ENCODE measurements at regions not wholly inside any gene's neighbourhood (a gene's known extent, or its start where the extent isn't known, plus 50 kb on each side); places are given as distances from the start of the nearest gene placed in this dataset.

DNA sequence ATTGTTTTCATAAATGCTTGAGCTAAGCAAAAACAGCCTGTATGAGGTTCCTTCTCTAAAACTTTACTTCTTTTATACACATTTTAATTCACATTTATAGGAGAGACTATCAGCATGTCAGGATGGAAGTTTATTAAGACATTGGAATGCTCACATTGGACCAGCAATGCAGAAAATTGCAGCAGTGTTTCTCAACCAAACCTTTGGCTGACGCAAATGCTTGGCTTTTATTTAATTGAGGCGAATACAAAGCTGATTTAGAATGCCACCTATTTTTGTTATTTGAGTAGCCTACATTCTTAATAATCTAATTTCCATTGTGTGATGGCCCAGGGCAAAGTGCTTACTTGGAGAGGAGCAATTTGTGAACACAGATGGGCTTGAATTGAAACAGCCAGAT, 283.2 kb downstream of the ARL4A start:
- Histone ChIP-seq H3K27ac (no peak overlapping the region), H3K4me1 (replicated peaks in 1 of 2) (peaks cover 0 to 3% of the 10 kb centered on the region in 2 donors), H3K4me3 (no peak overlapping the region)
- WGBS, 10 experiments: 37 to 100% (median 80%) methylated on average over 1 to 2 of the region's 2 CpGs; no CpG with 5 or more reads in 3 of the 10 experiments
- in situ Hi-C loops (cut with MboI; ENCODE audit: low pct_unique_long_range_greater_than_20kb in 2 of 9, low sequenced_read_pairs in 9 of 9, unreplicated experiment in 9 of 9): no loop called here
- ATAC-seq (replicated peaks in 6 of 8): no peak

DNA sequence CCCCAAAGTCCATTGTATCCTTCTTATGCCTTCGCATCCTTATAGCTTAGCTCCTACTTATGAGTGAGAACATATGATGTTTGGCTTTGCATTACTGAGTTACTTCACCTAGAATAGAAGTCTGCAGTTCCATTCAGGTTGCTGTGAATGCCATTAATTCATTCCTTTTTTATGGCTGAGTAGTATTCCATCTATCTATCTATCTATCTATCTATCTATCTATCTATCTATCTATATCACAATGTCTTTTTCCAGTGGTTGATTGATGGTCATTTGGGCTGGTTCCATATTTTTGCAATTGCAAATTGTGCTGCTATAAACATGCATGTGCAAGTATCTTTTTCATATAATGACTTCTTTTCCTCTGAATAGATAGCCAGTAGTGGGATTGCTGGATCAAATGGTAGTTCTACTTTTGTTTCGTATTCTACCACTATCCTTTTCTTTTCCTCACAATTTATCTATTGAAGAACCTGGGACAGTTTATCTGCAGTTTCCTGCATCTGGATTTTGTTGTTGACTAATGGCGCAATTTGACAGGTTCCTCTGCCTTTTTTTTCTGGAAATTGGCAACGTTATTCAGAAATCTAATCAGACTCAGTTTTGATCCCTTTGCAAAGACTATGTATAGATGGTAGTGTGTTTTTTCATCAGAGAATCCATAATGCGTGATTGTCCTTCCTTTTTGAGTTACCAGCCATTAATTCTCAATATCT, 287.2 kb downstream of the ARL4A start:
- Histone ChIP-seq H3K27ac (no peak overlapping the region), H3K4me1 (replicated peaks in 1 of 2) (no peaks in the 10 kb centered on the region), H3K4me3 (no peak overlapping the region)
- in situ Hi-C loops (cut with MboI; ENCODE audit: low pct_unique_long_range_greater_than_20kb in 2 of 9, low sequenced_read_pairs in 9 of 9, unreplicated experiment in 9 of 9): no loop called here
- no peak for ATAC-seq (replicated peaks in 6 of 8)
- WGBS, 10 experiments: 22 to 100% (median 93%) methylated on average over 2 to 5 of the region's 5 CpGs

DNA sequence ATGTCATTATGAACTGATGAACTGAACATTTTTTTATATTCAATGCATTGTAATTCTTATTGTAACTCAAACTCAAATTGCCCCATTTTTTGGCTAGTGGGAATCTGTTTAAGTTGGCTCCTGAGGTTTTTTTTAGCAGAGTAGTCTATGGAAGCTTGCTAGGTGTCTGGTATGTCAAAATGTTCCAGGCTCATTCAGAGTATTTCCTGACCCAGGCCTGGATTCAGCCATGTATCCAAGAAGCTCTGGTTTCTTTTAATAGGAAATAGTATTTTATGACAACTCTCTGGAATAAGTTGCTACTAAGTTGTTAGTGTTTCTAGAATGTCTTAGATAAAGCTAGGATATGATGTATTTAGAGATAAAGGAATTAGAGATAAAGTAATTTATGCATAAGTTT, 288.0 kb downstream of the ARL4A start:
- Histone ChIP-seq H3K4me1 (replicated peaks in 1 of 2) (no peaks in the 10 kb centered on the region), H3K27ac (no peak overlapping the region), H3K4me3 (no peak overlapping the region)
- no peak for ATAC-seq (replicated peaks in 6 of 8)
- in situ Hi-C loops (cut with MboI; ENCODE audit: low pct_unique_long_range_greater_than_20kb in 2 of 9, low sequenced_read_pairs in 9 of 9, unreplicated experiment in 9 of 9): no loop called here

DNA sequence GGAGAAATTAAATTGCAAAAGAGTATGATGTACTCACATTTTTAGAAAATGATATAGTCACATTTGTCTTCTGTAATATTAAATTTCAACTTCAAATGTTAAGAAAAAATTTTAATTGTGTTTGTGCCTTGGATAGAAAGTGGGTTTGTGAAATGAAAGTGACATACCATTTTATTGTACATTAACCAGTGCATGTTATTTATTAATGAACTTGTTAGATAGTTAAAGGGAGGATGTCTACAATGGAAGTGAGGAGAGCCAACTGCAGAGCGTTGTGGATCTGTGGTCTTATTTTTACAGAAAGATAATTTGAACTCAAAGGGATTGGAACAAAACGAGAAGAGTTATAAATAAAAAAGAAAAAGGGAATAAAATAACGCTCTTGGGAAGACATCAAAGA, 291.7 kb downstream of the ARL4A start:
- WGBS, 10 experiments: 14 to 93% (median 72%) methylated on average over 3 of the region's 3 CpGs
- in situ Hi-C loops (cut with MboI; ENCODE audit: low pct_unique_long_range_greater_than_20kb in 2 of 9, low sequenced_read_pairs in 9 of 9, unreplicated experiment in 9 of 9): no loop called here
- no peak overlapping the region for H3K27ac ChIP-seq
- H3K4me1 ChIP-seq (replicated peaks in 1 of 2): no peaks in the 10 kb centered on the region
- ATAC-seq (replicated peaks in 6 of 8): no peak
- H3K4me3 ChIP-seq: no peak overlapping the region

DNA sequence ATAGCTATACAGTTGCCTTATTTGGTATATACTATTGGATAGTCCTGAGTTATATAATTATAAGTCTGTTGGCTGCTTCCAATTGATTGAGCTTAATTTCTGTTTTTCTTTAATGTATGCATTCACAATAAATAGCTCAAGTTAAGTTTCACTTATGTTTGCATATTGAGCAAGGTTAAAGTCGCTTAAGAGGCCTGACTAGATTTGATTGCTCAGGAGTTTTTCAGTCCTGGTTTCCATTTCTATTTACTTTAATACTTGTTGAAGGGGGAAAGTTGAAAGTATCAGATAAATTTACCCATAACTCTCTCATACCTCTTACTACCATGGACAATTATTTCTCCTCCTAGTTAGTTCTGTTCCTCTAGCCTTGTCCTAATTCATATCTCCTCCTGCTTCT, 294.7 kb downstream of the ARL4A start:
- WGBS, 10 experiments: 67 to 100% (median 100%) methylated on average over 1 of the region's 1 CpG; no CpG with 5 or more reads in 2 of the 10 experiments
- no peak for ATAC-seq (replicated peaks in 6 of 8)
- in situ Hi-C loops (cut with MboI; ENCODE audit: low pct_unique_long_range_greater_than_20kb in 2 of 9, low sequenced_read_pairs in 9 of 9, unreplicated experiment in 9 of 9): no loop called here
- peaks cover 0 to 2% of the 10 kb centered on the region in 2 donors for H3K4me1 ChIP-seq (replicated peaks in 1 of 2)
- no peak overlapping the region for H3K27ac ChIP-seq
- no peak overlapping the region for H3K4me3 ChIP-seq

DNA sequence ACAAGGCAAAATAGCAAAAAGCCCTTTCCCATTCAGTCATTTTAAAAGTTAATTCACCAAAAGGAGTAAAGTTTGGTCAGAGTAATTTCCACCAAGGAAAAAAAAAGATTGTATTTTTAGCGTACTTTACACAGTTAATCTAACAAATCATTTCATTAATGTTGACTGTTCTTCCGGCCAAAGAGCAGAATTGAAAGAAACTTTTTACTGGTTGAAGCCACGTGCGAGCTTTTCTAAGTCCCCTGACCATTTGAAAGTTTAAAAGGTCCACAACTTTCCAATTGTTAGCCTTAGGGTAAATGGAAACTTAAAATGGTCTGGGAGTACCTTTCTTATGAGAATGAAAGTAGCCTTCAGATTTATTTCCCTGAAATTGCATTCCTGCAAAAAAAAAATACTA, 296.7 kb downstream of the ARL4A start:
- WGBS, 10 experiments: 52 to 100% (median 92%) methylated on average over 3 to 4 of the region's 4 CpGs

DNA sequence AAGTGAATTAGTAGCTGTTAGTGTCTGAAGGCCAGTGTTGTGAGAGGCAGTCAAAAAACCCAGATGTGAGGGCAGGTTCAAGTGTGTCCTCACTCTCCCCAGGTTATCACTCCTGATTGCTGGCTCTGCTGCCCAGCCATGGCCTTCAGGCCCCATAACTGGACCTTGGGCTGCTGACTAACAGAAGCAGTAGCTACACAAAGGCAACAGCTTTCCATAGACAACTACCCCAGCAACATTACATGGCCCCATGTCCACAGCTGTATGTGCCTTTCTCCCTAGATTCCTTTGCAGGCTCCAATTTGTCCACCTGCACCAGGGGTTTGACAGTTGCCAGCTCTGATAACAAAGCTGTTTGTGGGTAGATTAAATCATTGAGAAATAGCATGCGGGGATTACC, 297.8 kb downstream of the ARL4A start:
- in situ Hi-C loops (cut with MboI; ENCODE audit: low pct_unique_long_range_greater_than_20kb in 2 of 9, low sequenced_read_pairs in 9 of 9, unreplicated experiment in 9 of 9): no loop called here
- H3K4me3 ChIP-seq: no peak overlapping the region
- ATAC-seq (replicated peaks in 6 of 8): no peak
- WGBS, 10 experiments: 40 to 100% (median 100%) methylated on average over 1 of the region's 1 CpG; no CpG with 5 or more reads in 4 of the 10 experiments
- H3K27ac ChIP-seq: peak overlapping the region in 1 of 2 donors; percentile 15
- peaks cover 0 to 2% of the 10 kb centered on the region in 2 donors for H3K4me1 ChIP-seq (replicated peaks in 1 of 2)

More for the DNA sequence above, 296.7 kb downstream of the ARL4A start:
- no peak overlapping the region for H3K4me3 ChIP-seq
- H3K4me1 ChIP-seq (replicated peaks in 1 of 2): peaks cover 0 to 2% of the 10 kb centered on the region in 2 donors
- no peak overlapping the region for H3K27ac ChIP-seq
- in situ Hi-C loops (cut with MboI; ENCODE audit: low pct_unique_long_range_greater_than_20kb in 2 of 9, low sequenced_read_pairs in 9 of 9, unreplicated experiment in 9 of 9): no loop called here
- no peak for ATAC-seq (replicated peaks in 6 of 8)

DNA sequence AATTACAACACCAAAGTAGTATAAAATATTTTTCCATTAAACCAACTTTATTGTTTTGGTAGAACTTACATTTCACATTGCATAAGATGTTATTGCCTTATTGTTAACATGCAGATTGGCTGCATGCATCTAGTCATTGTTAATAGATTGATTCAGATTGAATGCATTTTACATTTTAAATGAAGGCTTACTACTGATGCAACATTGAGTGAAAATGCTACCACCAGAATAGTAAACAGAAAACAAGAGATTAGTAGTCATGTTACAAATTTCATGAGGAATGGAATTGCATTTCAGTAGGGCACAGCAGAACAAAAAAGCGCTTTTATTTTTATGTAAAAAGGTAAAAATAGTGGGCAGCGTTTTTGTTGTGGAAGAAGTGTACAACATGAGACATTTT, 298.3 kb downstream of the ARL4A start:
- in situ Hi-C loops (cut with MboI; ENCODE audit: low pct_unique_long_range_greater_than_20kb in 2 of 9, low sequenced_read_pairs in 9 of 9, unreplicated experiment in 9 of 9): no loop called here
- 17 to 78% (median 56%) methylated on average over 1 to 2 of the region's 2 CpGs for WGBS, 10 experiments
- ATAC-seq (replicated peaks in 6 of 8): peak in 2 of 8 experiments; percentile 40 to 45
- Histone ChIP-seq H3K4me3 (no peak overlapping the region), H3K27ac (no peak overlapping the region), H3K4me1 (replicated peaks in 1 of 2) (peaks cover 0 to 2% of the 10 kb centered on the region in 2 donors)

DNA sequence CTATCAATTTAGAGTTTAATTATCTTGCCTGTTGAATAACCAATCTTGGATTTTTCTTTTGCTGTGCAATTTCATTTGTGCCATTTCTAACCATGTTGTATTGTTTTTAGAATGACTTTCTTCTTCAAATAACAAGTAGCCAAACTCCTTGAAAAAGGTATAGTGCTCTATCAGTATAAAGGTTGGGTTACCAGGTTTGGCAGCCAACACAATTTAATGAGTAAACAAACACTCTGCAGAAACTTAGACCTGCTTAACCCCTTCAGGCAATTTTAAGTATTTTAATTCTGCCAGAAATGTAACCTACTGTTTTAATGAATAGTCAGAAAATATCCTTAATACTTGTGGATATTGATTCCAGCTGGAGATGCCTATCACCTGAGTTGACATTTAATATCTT, 299.8 kb downstream of the ARL4A start:
- in situ Hi-C loops (cut with MboI; ENCODE audit: low pct_unique_long_range_greater_than_20kb in 2 of 9, low sequenced_read_pairs in 9 of 9, unreplicated experiment in 9 of 9): no loop called here
- Histone ChIP-seq H3K27ac (no peak overlapping the region), H3K4me1 (replicated peaks in 1 of 2) (peaks cover 0 to 2% of the 10 kb centered on the region in 2 donors), H3K4me3 (no peak overlapping the region)
- ATAC-seq (replicated peaks in 6 of 8): no peak

DNA sequence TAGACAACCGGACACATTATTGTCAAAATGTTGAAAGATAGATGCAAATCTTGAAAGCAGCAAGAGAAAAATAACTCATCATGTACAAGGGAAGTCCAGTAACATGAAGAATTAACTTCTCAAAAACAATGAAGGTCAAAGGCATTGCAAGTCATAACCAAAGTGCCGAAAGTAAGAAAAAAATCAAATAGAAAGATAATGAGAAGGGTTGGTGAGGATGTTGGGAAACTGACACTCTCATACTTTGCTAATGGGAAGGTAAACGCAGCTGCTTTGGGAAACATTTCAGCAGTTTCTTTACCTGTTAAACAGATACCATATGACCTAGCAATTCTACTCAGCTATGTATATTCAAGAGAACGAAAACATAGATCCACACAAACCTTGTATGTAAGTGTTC, 303.0 kb downstream of the ARL4A start:
- H3K27ac ChIP-seq: no peak overlapping the region
- peaks cover 0 to under 1% of the 10 kb centered on the region in 2 donors for H3K4me1 ChIP-seq (replicated peaks in 1 of 2)
- in situ Hi-C loops (cut with MboI; ENCODE audit: low pct_unique_long_range_greater_than_20kb in 2 of 9, low sequenced_read_pairs in 9 of 9, unreplicated experiment in 9 of 9): no loop called here
- 75 to 100% (median 95%) methylated on average over 3 to 4 of the region's 4 CpGs for WGBS, 10 experiments
- no peak for ATAC-seq (replicated peaks in 6 of 8)
- H3K4me3 ChIP-seq: no peak overlapping the region

DNA sequence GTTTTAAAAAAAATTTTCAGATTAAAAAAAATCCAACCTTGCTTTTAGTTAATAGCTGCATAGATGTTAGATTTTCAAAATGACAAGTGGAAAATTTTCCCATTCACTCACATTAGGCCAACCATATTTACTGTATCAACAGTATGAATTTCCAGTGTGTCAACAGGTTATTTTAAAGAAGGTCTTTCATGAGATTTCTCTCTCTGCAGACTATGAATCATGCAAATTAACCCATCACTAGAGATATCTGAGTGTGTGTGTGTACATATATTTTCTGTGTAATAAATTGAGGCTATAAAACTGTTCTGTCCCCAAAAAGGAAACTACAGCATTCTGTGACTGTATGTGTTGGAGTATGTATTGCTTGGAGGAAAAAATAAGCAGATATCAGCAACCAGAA, 305.6 kb downstream of the ARL4A start:
- H3K27ac ChIP-seq: no peak overlapping the region
- in situ Hi-C loops (cut with MboI; ENCODE audit: low pct_unique_long_range_greater_than_20kb in 2 of 9, low sequenced_read_pairs in 9 of 9, unreplicated experiment in 9 of 9): no loop called here
- no peak overlapping the region for H3K4me3 ChIP-seq
- no peaks in the 10 kb centered on the region for H3K4me1 ChIP-seq (replicated peaks in 1 of 2)
- ATAC-seq (replicated peaks in 6 of 8): no peak

DNA sequence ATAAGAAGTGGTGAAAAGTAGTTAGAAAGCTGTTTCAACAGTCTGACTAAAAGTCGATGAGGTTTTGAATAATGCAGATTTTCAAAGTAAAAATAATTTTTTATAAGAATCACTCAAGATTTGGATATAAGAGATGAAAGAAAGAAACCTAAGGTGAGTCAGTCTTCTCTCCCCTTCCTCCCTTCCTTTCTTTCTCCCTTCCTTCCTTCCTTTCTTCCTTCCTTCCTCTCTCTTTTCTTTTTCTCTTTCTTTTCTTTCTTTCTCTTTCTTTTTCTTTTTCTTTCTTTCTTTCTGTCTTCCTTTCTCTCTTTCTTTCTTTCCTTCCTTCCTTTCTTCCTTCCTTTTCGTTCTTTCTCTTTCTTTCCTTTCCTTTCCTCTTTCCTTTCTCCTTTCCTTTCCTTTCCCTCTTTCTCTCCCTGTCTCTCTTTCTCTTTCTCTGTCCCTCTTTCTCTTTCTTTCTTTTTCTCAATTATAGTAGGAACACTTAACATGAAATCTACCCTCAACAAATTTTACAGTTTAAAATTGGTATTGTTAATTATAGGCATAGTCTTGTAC, 308.6 kb downstream of the ARL4A start:
- no peak overlapping the region for H3K4me3 ChIP-seq
- no peak for ATAC-seq (replicated peaks in 6 of 8)
- in situ Hi-C loops (cut with MboI; ENCODE audit: low pct_unique_long_range_greater_than_20kb in 2 of 9, low sequenced_read_pairs in 9 of 9, unreplicated experiment in 9 of 9): no loop called here
- no peak overlapping the region for H3K27ac ChIP-seq
- no peaks in the 10 kb centered on the region for H3K4me1 ChIP-seq (replicated peaks in 1 of 2)
- WGBS, 10 experiments: 0 to 100% (median 86%) methylated on average over 1 to 2 of the region's 2 CpGs

DNA sequence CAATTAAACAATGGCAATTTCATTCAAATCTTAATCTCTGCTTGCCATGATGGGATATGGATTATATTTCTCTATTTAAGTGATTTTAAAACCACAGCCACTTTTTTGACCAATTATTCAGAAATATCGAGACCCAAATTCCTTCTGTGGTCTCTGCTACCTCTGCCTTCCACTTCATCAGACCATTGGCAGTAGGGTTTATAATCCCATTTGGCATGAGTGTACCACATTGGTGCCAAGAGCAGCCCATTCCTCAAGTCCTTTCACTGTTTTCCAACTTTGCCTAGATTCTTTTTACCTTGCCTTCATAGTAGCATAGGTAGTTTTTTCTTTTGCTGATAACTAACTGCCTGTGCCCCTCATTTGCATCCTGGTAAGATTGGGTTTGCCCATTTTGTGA, 319.9 kb downstream of the ARL4A start:
- in situ Hi-C loops (cut with MboI; ENCODE audit: low pct_unique_long_range_greater_than_20kb in 2 of 9, low sequenced_read_pairs in 9 of 9, unreplicated experiment in 9 of 9): no loop called here
- WGBS, 10 experiments: 15 to 100% (median 82%) methylated on average over 1 of the region's 1 CpG; no CpG with 5 or more reads in 2 of the 10 experiments
- Histone ChIP-seq H3K4me1 (replicated peaks in 1 of 2) (no peaks in the 10 kb centered on the region), H3K27ac (no peak overlapping the region), H3K4me3 (no peak overlapping the region)
- ATAC-seq (replicated peaks in 6 of 8): no peak

DNA sequence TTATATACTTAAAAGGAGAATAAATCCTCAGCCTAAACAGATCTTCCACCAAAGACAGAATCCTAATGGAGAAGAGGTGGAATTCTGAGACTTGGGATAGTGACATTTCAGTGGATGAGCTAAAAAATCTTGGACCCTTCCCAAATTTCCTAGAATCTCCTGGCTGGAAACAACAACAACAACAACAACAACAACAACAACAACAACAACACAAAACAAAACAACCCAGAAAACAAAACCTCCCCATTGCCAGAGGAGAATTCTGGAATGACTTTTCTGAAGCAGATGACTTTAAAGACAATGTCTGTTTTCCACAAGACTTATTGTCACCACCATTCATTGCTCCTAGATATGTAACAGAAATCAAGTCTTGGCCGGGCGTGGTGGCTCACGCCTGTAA, 322.1 kb downstream of the ARL4A start:
- no peak overlapping the region for H3K27ac ChIP-seq
- ATAC-seq (replicated peaks in 6 of 8): no peak
- 100% methylated on average over 3 of the region's 3 CpGs; no CpG with 5 or more reads in 9 of the 10 experiments for WGBS, 10 experiments
- H3K4me1 ChIP-seq (replicated peaks in 1 of 2): peaks cover 0 to under 1% of the 10 kb centered on the region in 2 donors
- in situ Hi-C loops (cut with MboI; ENCODE audit: low pct_unique_long_range_greater_than_20kb in 2 of 9, low sequenced_read_pairs in 9 of 9, unreplicated experiment in 9 of 9): no loop called here
- no peak overlapping the region for H3K4me3 ChIP-seq

All from motor neuron (in vitro differentiated cells).